IMR-90 (cell line): ENCODE measurements at regions not wholly inside any gene's neighbourhood (a gene's known extent, or its start where the extent isn't known, plus 50 kb on each side); places are given as distances from the start of the nearest gene placed in this dataset.

Experiments used
- ATAC-seq: fragments of 200-7000 bp; cut with Tn5 transposase; 2 replicates; pipeline ENCODE4 v1.9.1; 2020; ENCODE audit warnings: low read depth, mild to moderate bottlenecking, moderate library complexity
- BruUV-seq: library from RNA; stranded (reverse); fragments of 400-500 nt; replicated peaks from 2 replicates; lab custom pipeline; 2021; lab: Mats Ljungman, UMichigan
- CTCF ChIA-PET: fragments of 300-600 bp; formaldehyde crosslinking; extraction: SDS; loops from one replicate; lab custom pipeline; 2021; ENCODE audit warnings: antibody characterized with exemption; lab: Yijun Ruan, JAX
- POLR2A ChIA-PET: fragments of 300-600 bp; sonication (Branson Sonifier 250); formaldehyde crosslinking; loops from one replicate; lab custom pipeline; 2022; ENCODE audit warnings: antibody characterized with exemption; ENCODE audit not compliant: unreplicated experiment; lab: Charles Lee
- DNase-seq: peaks from one replicate; pipeline ENCODE4 v3.0.0; 2013
- H2AFZ ChIP-seq: replicated peaks from 2 replicates; pipeline ENCODE3; 2013; ENCODE audit warnings: low read length, mild to moderate bottlenecking; ENCODE audit not compliant: poor library complexity
- H2AK5ac ChIP-seq: 2 replicates; pipeline ENCODE4 v1.6.1; 2013; ENCODE audit warnings: low read depth, low read length, inconsistent platforms
- H2AK9ac ChIP-seq: replicated peaks from 2 replicates; pipeline ENCODE3; 2013; ENCODE audit warnings: mild to moderate bottlenecking, low read depth, low read length, moderate library complexity; ENCODE audit not compliant: poor library complexity
- H2BK120ac ChIP-seq: 2 replicates; pipeline ENCODE4 v1.6.1; 2013; ENCODE audit warnings: low read depth, low read length, inconsistent platforms
- H2BK15ac ChIP-seq: 3 replicates; pipeline ENCODE4 v1.6.1; 2013; ENCODE audit warnings: low read depth, low read length, inconsistent platforms
- H2BK20ac ChIP-seq: 2 replicates; pipeline ENCODE4 v1.6.1; 2013; ENCODE audit warnings: low read depth, mild to moderate bottlenecking, inconsistent platforms, low read length, moderate library complexity
- H2BK5ac ChIP-seq: 2 replicates; pipeline ENCODE4 v1.6.1; 2013; ENCODE audit warnings: mild to moderate bottlenecking, low read depth, low read length, inconsistent platforms; ENCODE audit not compliant: poor library complexity, severe bottlenecking
- H3K14ac ChIP-seq: replicated peaks from 2 replicates; pipeline ENCODE4 v1.6.1; 2013; ENCODE audit warnings: low read depth, low read length, inconsistent platforms
- H3K18ac ChIP-seq: 2 replicates; pipeline ENCODE4 v1.6.1; 2013; ENCODE audit warnings: low read depth, low read length, control low read depth
- H3K23ac ChIP-seq: 2 replicates; pipeline ENCODE4 v1.6.1; 2013; ENCODE audit warnings: low read depth, low read length, inconsistent platforms
- H3K27ac ChIP-seq: 2 replicates; pipeline ENCODE4 v1.5.1; 2013; ENCODE audit warnings: mild to moderate bottlenecking, control low read depth, low read length; ENCODE audit not compliant: insufficient read depth
- H3K27me3 ChIP-seq: 2 replicates; pipeline ENCODE4 v1.6.1; 2013; ENCODE audit warnings: low read length; ENCODE audit not compliant: control insufficient read depth, insufficient read depth
- H3K36me3 ChIP-seq: 2 replicates; pipeline ENCODE4 v1.6.1; 2013; ENCODE audit warnings: low read length, mixed read lengths; ENCODE audit not compliant: control insufficient read depth, insufficient read depth
- H3K4ac ChIP-seq: 2 replicates; pipeline ENCODE4 v1.6.1; 2013; ENCODE audit warnings: low read depth, low read length, inconsistent platforms
- H3K4me1 ChIP-seq: 2 replicates; pipeline ENCODE4 v1.6.1; 2013; ENCODE audit warnings: low read length, mixed read lengths; ENCODE audit not compliant: control insufficient read depth, insufficient read depth
- H3K4me2 ChIP-seq: 2 replicates; pipeline ENCODE4 v1.6.1; 2013; ENCODE audit warnings: low read depth, mild to moderate bottlenecking, control low read depth, low read length, moderate library complexity
- H3K4me3 ChIP-seq: 2 replicates; pipeline ENCODE4 v1.5.1; 2013; ENCODE audit warnings: low read depth, mild to moderate bottlenecking, control low read depth, low read length, moderate library complexity; ENCODE audit not compliant: insufficient read depth
- H3K56ac ChIP-seq: 2 replicates; pipeline ENCODE4 v1.6.1; 2013; ENCODE audit warnings: low read length, inconsistent platforms; ENCODE audit not compliant: insufficient read depth; ENCODE audit errors: extremely low read depth
- H3K79me1 ChIP-seq, 2 experiments: 2 replicates each; pipeline ENCODE4 v1.6.1; 2013; ENCODE audit warnings: low read length in 2 of 2, inconsistent platforms in 1 of 2, low read depth in 1 of 2
- H3K9ac ChIP-seq: 2 replicates; pipeline ENCODE4 v1.6.1; 2013; ENCODE audit warnings: low read depth, low read length, control low read depth
- H3K9me1 ChIP-seq: 2 replicates; pipeline ENCODE4 v1.6.1; 2013; ENCODE audit warnings: low read length, inconsistent platforms; ENCODE audit not compliant: insufficient read depth
- H3K9me3 ChIP-seq: 2 replicates; pipeline ENCODE4 v1.6.1; 2013; ENCODE audit warnings: low read length; ENCODE audit not compliant: control insufficient read depth, insufficient read depth
- H4K20me1 ChIP-seq: 2 replicates; pipeline ENCODE4 v1.6.1; 2013; ENCODE audit warnings: low read length, inconsistent platforms; ENCODE audit not compliant: insufficient read depth
- H4K5ac ChIP-seq: 2 replicates; pipeline ENCODE4 v1.6.1; 2013; ENCODE audit warnings: mild to moderate bottlenecking, low read depth, low read length, control low read depth
- H4K8ac ChIP-seq, 2 experiments: 2 replicates each; pipeline ENCODE4 v1.6.1; 2013; ENCODE audit warnings: low read depth in 2 of 2, low read length in 2 of 2, control low read depth in 1 of 2, inconsistent platforms in 1 of 2
- H4K91ac ChIP-seq: 2 replicates; pipeline ENCODE4 v1.6.1; 2013; ENCODE audit warnings: low read depth, low read length, inconsistent platforms; ENCODE audit not compliant: insufficient read depth
- CHD1 ChIP-seq: IDR thresholded peaks from 2 replicates; pipeline ENCODE4 v1.6.1; 2012; ENCODE audit warnings: low read depth, low read length, improper control_type of control experiment
- SMC3 ChIP-seq: fragments of 150-350 bp; IDR thresholded peaks from 2 replicates; pipeline ENCODE4 v1.6.1; 2016; ENCODE audit warnings: low read depth, mild to moderate bottlenecking, antibody characterized with exemption, low read length, moderate library complexity
- WGBS, 2 experiments: methylation state at CpG; one replicate each; pipeline versions ENCODE4 v1.1.5 to v1.1.7; 2013; ENCODE audit warnings: missing lambda C conversion rate in 2 of 2; ENCODE audit not compliant: insufficient read length in 1 of 2; ENCODE audit errors: extremely low coverage in 2 of 2; 5-methylcytosine and 5-hydroxymethylcytosine counted together
- dilution Hi-C: fragments of 300-500 bp; cut with HindIII; formaldehyde crosslinking; loops from one replicate; pipeline ENCODE4 v1.14.3; 2018; ENCODE audit warnings: low sequenced_read_pairs; ENCODE audit not compliant: unreplicated experiment
- in situ Hi-C: fragments of 300-500 bp; cut with MboI; formaldehyde crosslinking; loops from 3 replicates; pipeline ENCODE4 v1.14.3; 2019; ENCODE audit warnings: low sequenced_read_pairs, inconsistent platforms, mixed read lengths
- intact Hi-C: fragments of 100-400 bp; cut with micrococcal nuclease; formaldehyde crosslinking; loops from 2 replicates; pipeline ENCODE4 v1.10.0; 2022
- TF ChIP-seq, protein P1 (sequence below): fragments of 150-350 bp; IDR thresholded peaks from 2 replicates; pipeline ENCODE4 v1.6.1; 2016; ENCODE audit warnings: low read depth, mild to moderate bottlenecking, low read length, moderate library complexity, borderline replicate concordance

- Histone ChIP-seq H3K4me1 (no peaks in the 10 kb centered on the region), H2BK5ac (no peak overlapping the region), H4K5ac (no peak overlapping the region), H3K36me3 (no peaks in the 10 kb centered on the region), H2BK20ac (no peak overlapping the region), H2AFZ (no peak overlapping the region), H3K4me3 (no peak overlapping the region), H3K4me2 (no peak overlapping the region), H2AK9ac (no peak overlapping the region), H3K56ac (no peak overlapping the region), H4K20me1 (no peaks in the 10 kb centered on the region), H3K18ac (no peak overlapping the region), H3K9ac (no peak overlapping the region), H2BK15ac (no peak overlapping the region), H4K8ac (no peak overlapping the region), H3K9me1 (0 out of 2 replicates have a peak, but pooled peaks cover 3% of the 10 kb centered on the region), H2BK120ac (no peak overlapping the region), H3K27ac (no peak overlapping the region), H3K23ac (no peak overlapping the region), H3K79me1 (no peaks in the 10 kb centered on the region), H4K91ac (no peak overlapping the region), H3K27me3 (peaks cover 10% of the 10 kb centered on the region), H3K14ac (no peak overlapping the region), H3K4ac (no peak overlapping the region), H3K9me3 (no peaks in the 10 kb centered on the region), H2AK5ac (no peak overlapping the region)
- POLR2A ChIA-PET, result no interaction called here
- ATAC-seq, result no peak
- no peak for DNase-seq
- CTCF ChIA-PET, result no interaction called here
- WGBS, 2 experiments, result 80% methylated on average over 1 of the region's 3 CpGs; no CpG with 5 or more reads in 1 of the 2 experiments
- intact Hi-C loops, result no loop called here
- BruUV-seq, result no TSS peak
- in situ Hi-C loops, result no loop called here
- no peak for TF ChIP-seq SMC3
- TF ChIP-seq CHD1, result no peak
- TF ChIP-seq, protein P1, sequence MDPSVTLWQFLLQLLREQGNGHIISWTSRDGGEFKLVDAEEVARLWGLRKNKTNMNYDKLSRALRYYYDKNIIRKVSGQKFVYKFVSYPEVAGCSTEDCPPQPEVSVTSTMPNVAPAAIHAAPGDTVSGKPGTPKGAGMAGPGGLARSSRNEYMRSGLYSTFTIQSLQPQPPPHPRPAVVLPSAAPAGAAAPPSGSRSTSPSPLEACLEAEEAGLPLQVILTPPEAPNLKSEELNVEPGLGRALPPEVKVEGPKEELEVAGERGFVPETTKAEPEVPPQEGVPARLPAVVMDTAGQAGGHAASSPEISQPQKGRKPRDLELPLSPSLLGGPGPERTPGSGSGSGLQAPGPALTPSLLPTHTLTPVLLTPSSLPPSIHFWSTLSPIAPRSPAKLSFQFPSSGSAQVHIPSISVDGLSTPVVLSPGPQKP, result no peak
- dilution Hi-C loops, result no loop called here
Observed at GRCh38 chr6:14573267-14573666, 455.7 kb downstream of the CD83 start.
